H1 (cell line): ENCODE measurements at regions not wholly inside any gene's neighbourhood (a gene's known extent, or its start where the extent isn't known, plus 50 kb on each side); places are given as distances from the start of the nearest gene placed in this dataset.

ENCODE experiments used
- CTCF ChIP-seq, 3 experiments: IDR thresholded peaks; 1 replicate in 2 of 3; 2 replicates in 1 of 3; pipeline versions ENCODE4 v1.5.1 to v1.6.1; 2011; ENCODE audit warnings: low read length in 3 of 3, mild to moderate bottlenecking in 3 of 3, inconsistent platforms in 2 of 3, low read depth in 1 of 3, moderate library complexity in 1 of 3; ENCODE audit not compliant: insufficient read depth in 1 of 3; ENCODE audit errors: control extremely low read depth in 1 of 3
- POLR2AphosphoS5 ChIP-seq: IDR thresholded peaks from 2 replicates; pipeline ENCODE4 v1.6.1; 2011; ENCODE audit warnings: low read depth, low read length
- ZNF274 ChIP-seq: IDR thresholded peaks from 2 replicates; pipeline ENCODE4 v1.7.0; 2012; ENCODE audit warnings: low read length, borderline replicate concordance; ENCODE audit errors: extremely low read depth

DNA sequence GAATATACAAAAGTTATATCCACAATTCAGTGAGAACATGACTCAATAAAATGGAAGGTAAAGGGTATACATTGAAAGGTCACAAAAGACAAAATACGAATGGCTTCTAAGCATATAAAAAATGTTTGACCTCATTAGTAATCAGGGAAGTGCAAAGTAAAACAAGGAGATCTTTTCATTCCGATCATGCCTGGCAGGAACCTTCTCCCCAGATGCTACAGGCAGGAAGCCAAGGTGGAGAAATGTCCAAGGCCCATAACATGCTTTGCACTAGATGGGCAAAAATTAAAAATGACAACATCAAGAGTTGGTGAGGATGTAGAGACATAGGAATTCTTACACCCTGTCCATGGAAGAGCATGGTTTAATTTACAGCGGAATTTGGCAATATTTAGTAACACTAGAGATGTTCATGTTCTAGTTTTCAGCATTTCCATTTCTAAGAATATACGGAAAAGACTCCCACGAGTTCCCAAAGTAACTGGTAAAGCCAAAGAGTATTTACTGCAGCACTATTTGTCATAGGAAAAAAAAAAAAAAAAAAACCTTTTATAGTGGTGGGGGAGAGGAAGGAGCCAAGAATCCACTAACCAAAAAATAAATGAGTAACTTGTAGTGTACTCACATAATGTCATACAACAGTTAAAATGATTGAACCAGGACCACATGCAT lies 184.5 kb upstream of the KAZN start:
- TF ChIP-seq POLR2AphosphoS5 (no peak), CTCF (IDR thresholded peaks at IDR 0.05; ENCODE audit: control extremely low read depth in 1 of 3, insufficient read depth in 1 of 3, low read depth in 1 of 3, low read length in 3 of 3) (no peak), ZNF274 (no peak)
